K562 (cell line): ENCODE measurements at regions not wholly inside any gene's neighbourhood (a gene's known extent, or its start where the extent isn't known, plus 50 kb on each side); places are given as distances from the start of the nearest gene placed in this dataset.

Source experiments
- ATAC-seq: fragments of 200-7000 bp; cut with Tn5 transposase; 3 replicates; pipeline ENCODE4 v1.9.1; 2020; ENCODE audit warnings: moderate library complexity
- BruUV-seq: library from RNA; stranded (reverse); fragments of 400-500 nt; replicated peaks from 2 replicates; lab custom pipeline; 2021; lab: Mats Ljungman, UMichigan
- CTCF ChIA-PET: fragments of 300-600 bp; formaldehyde crosslinking; extraction: SDS; loops from one replicate; lab custom pipeline; 2021; ENCODE audit warnings: low intra/inter-chr PET ratio; lab: Yijun Ruan, JAX
- POLR2A ChIA-PET: fragments of 300-600, 350-650 bp; sonication (Branson Sonifier 250); formaldehyde crosslinking; extraction: SDS; loops from one replicate; lab custom pipeline; 2021; ENCODE audit warnings: antibody characterized with exemption, inconsistent platforms; lab: Yijun Ruan, JAX
- DNase-seq, 4 experiments: peaks; one replicate each; pipeline versions ENCODE4 v3.0.0 to v3.0.0-alpha.2; 2011 to 2018; ENCODE audit warnings: low spot score in 3 of 4, mixed read lengths in 3 of 4; ENCODE audit errors: extremely low read depth in 1 of 4
- FAIRE-seq: peaks from 2 replicates; lab custom pipeline; 2011; peaks lifted over from hg19 to GRCh38; lab: Jason Lieb, UNC
- H2AFZ ChIP-seq: 2 replicates; pipeline ENCODE4 v1.6.0; 2011; ENCODE audit warnings: low read depth, low read length, control low read depth, inconsistent platforms
- H3K27ac ChIP-seq: fragments of 200-600 bp; 3 replicates; pipeline ENCODE4 v1.8.0; 2011; ENCODE audit warnings: low read depth, mild to moderate bottlenecking, control low read depth, inconsistent platforms, low read length, moderate library complexity, mixed read lengths; ENCODE audit errors: extremely low read depth
- H3K27me3 ChIP-seq, 2 experiments: fragments of 300-600 bp in 1 of 2; 2 replicates in 1 of 2; 3 replicates in 1 of 2; pipeline versions ENCODE4 v1.6.0 to v1.8.0; 2011; ENCODE audit warnings: inconsistent platforms in 2 of 2, low read length in 2 of 2, mild to moderate bottlenecking in 1 of 2, mixed read lengths in 1 of 2, moderate library complexity in 1 of 2; ENCODE audit not compliant: control insufficient read depth in 2 of 2, insufficient read depth in 2 of 2
- H3K36me3 ChIP-seq: fragments of 300-600 bp; 3 replicates; pipeline ENCODE4 v1.8.0; 2011; ENCODE audit warnings: mild to moderate bottlenecking, low read length, inconsistent platforms; ENCODE audit not compliant: control insufficient read depth, insufficient read depth
- H3K4me1 ChIP-seq, 2 experiments: fragments of 200-600 bp in 1 of 2; replicated peaks in 1 of 2; 2 replicates in 1 of 2; 3 replicates in 1 of 2; pipeline versions ENCODE4 v1.5.1 to v1.8.0; 2011; ENCODE audit warnings: inconsistent platforms in 2 of 2, low read length in 2 of 2, mild to moderate bottlenecking in 1 of 2, mixed read lengths in 1 of 2, moderate library complexity in 1 of 2; ENCODE audit not compliant: control insufficient read depth in 2 of 2, insufficient read depth in 2 of 2
- H3K4me2 ChIP-seq: 2 replicates; pipeline ENCODE4 v1.6.1; 2011; ENCODE audit warnings: low read length, control low read depth, inconsistent platforms, mixed read lengths; ENCODE audit not compliant: insufficient read depth
- H3K4me3 ChIP-seq: fragments of 200-600 bp; sonication (generic), shearing (Covaris generic); 2 replicates; pipeline ENCODE4 v1.5.1; 2016; ENCODE audit warnings: control low read depth, inconsistent platforms
- H3K79me2 ChIP-seq: fragments of 200-600 bp; 3 replicates; pipeline ENCODE4 v1.8.0; 2011; ENCODE audit warnings: low read length, inconsistent platforms; ENCODE audit not compliant: control insufficient read depth, insufficient read depth
- H3K9ac ChIP-seq, 2 experiments: 2 replicates each; pipeline versions ENCODE4 v1.6.0 to v1.6.1; 2011; ENCODE audit warnings: low read depth in 2 of 2, low read length in 2 of 2, control low read depth in 1 of 2, inconsistent platforms in 1 of 2, mild to moderate bottlenecking in 1 of 2, mixed read lengths in 1 of 2; ENCODE audit not compliant: insufficient read depth in 1 of 2
- H3K9me1 ChIP-seq: one replicate; pipeline ENCODE4 v1.6.0; 2011; ENCODE audit warnings: inconsistent platforms, mild to moderate bottlenecking, low read length, moderate library complexity; ENCODE audit not compliant: control insufficient read depth, insufficient read depth
- H3K9me3 ChIP-seq: replicated peaks from 2 replicates; pipeline ENCODE4 v1.5.1; 2011; ENCODE audit warnings: low read depth, low read length, inconsistent platforms; ENCODE audit not compliant: control insufficient read depth, insufficient read depth
- H4K20me1 ChIP-seq: replicated peaks from 2 replicates; pipeline ENCODE4 v1.6.1; 2011; ENCODE audit warnings: low read length, inconsistent platforms, mixed read lengths; ENCODE audit not compliant: control insufficient read depth, insufficient read depth
- AFF1 ChIP-seq, 2 experiments: fragments of 450-650 bp; IDR thresholded peaks; 2 replicates each; pipeline ENCODE4 v1.6.1; 2018; ENCODE audit warnings: mild to moderate bottlenecking in 2 of 2, low read depth in 1 of 2; ENCODE audit not compliant: partially characterized antibody in 2 of 2
- ARID1B ChIP-seq: fragments of 450-650 bp; IDR thresholded peaks from 2 replicates; pipeline ENCODE4 v1.6.1; 2016; ENCODE audit warnings: antibody characterized with exemption, mild to moderate bottlenecking, inconsistent platforms
- COPS2 ChIP-seq: fragments of 450-650 bp; conservative IDR thresholded peaks from 2 replicates; pipeline ENCODE4 v1.6.1; 2016; ENCODE audit warnings: mild to moderate bottlenecking, moderate library complexity
- CTCFL ChIP-seq: IDR thresholded peaks from 2 replicates; pipeline ENCODE4 v1.6.1; 2011; ENCODE audit warnings: borderline replicate concordance, low read depth, mild to moderate bottlenecking, moderate library complexity, low read length; ENCODE audit not compliant: insufficient read depth, poor library complexity, severe bottlenecking
- GABPA ChIP-seq: fragments of 200-800 bp; sonication (Bioruptor generic); conservative IDR thresholded peaks from 2 replicates; pipeline ENCODE4 v1.6.1; 2016; ENCODE audit warnings: low read depth, missing genetic modification characterization, missing compliant biosample characterization
- HMG20A ChIP-seq: fragments of 450-650 bp; formaldehyde crosslinking; conservative IDR thresholded peaks from 2 replicates; pipeline ENCODE4 v1.4.0; 2020; ENCODE audit warnings: mild to moderate bottlenecking, mixed read lengths
- MCM2 ChIP-seq: fragments of 450-650 bp; IDR thresholded peaks from 2 replicates; pipeline ENCODE4 v1.6.1; 2017; ENCODE audit warnings: low read depth, mild to moderate bottlenecking
- RBM14 ChIP-seq: fragments of 200-400 bp; formaldehyde crosslinking; IDR thresholded peaks from 2 replicates; pipeline ENCODE4 v1.6.1; 2018; ENCODE audit warnings: low read depth, mild to moderate bottlenecking, low read length, moderate library complexity, borderline replicate concordance; ENCODE audit not compliant: insufficient read depth
- SOX6 ChIP-seq: fragments of 450-650 bp; IDR thresholded peaks from 2 replicates; pipeline ENCODE4 v1.6.1; 2014; ENCODE audit warnings: mild to moderate bottlenecking
- ZNF274 ChIP-seq: IDR thresholded peaks from 2 replicates; pipeline ENCODE4 v1.6.1; 2011; ENCODE audit warnings: low read depth, mild to moderate bottlenecking, low read length, moderate library complexity, borderline replicate concordance
- WGBS: fragments of 100-300 bp; shearing (Covaris generic); methylation state at CpG from one replicate; pipeline ENCODE4 v1.1.6; 2016; ENCODE audit warnings: low coverage, mixed read lengths; ENCODE audit not compliant: insufficient coverage; ENCODE audit errors: missing lambda C conversion rate; 5-methylcytosine and 5-hydroxymethylcytosine counted together
- in situ Hi-C: fragments of 300-500 bp; cut with MboI; formaldehyde crosslinking; loops from 4 replicates; pipeline ENCODE4 v1.15.0; 2018; ENCODE audit warnings: inconsistent platforms, mixed read lengths
- intact Hi-C: fragments of 100-400 bp; cut with micrococcal nuclease; formaldehyde crosslinking; loops from 2 replicates; pipeline ENCODE4 v1.14.2; 2022

DNA sequence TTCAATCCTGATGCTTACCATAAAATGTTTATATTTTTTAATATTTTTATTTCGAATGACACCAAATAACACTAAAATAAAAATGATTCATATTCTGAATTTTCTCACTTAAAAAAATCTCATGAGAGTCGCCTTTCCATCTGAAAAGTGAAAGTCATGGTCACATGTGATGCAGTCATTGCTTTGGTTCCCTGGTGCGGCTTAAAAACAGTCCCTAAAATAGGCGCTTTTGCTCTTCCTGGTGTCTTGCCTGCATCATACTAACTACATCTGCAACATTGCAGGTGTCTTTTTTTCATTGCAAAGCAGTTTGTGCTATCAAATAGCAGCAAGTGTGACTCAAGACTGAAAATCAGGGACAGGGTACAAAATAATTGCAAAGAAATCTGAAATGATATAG is 185.2 kb upstream of the NREP start:
- Histone ChIP-seq H3K4me2 (no peak overlapping the region), H3K4me3 (no peak overlapping the region), H3K9me1 (no peaks in the 10 kb centered on the region), H3K4me1 (no peaks in the 10 kb centered on the region), H2AFZ (no peak overlapping the region), H4K20me1 (no peaks in the 10 kb centered on the region), H3K79me2 (no peaks in the 10 kb centered on the region), H3K36me3 (no peaks in the 10 kb centered on the region), H3K27me3 (no peaks in the 10 kb centered on the region), H3K9ac (no peak overlapping the region), H3K9me3 (no peaks in the 10 kb centered on the region), H3K27ac (no peak overlapping the region)
- no TSS peak for BruUV-seq
- in situ Hi-C loops: no loop called here
- no peak for ATAC-seq
- 0% methylated on average over 4 of the region's 4 CpGs for WGBS
- ChIA-PET CTCF (no interaction called here), POLR2A (no interaction called here)
- intact Hi-C loops: no loop called here
- no peak for FAIRE-seq
- TF ChIP-seq SOX6 (no peak), ZNF274 (no peak), MCM2 (no peak), RBM14 (no peak), COPS2 (no peak)
- no peak for DNase-seq

DNA sequence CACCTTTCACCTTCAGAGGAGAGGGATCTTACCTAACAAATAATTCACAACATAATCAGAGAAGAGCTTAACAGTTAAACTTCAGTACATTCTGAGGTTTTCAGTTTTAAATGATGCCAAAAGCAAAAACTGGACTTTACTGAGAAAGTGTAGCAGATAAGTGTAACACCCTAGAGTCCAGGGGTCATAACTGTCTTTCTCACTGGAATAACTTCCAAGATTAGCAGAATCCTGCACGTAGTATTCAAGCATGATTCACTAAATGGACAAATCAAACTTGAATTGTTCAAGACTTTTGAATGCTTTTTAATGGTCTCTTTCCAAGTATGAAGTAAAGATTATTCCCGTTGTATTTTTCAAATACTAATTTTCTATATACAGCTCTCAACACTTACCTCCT is 180.1 kb upstream of the NREP start:
- H3K9me3 ChIP-seq: no peaks in the 10 kb centered on the region
- CTCF ChIA-PET: no interaction called here
- H3K27ac ChIP-seq: no peak overlapping the region
- H3K4me1 ChIP-seq: no peaks in the 10 kb centered on the region
- H3K4me3 ChIP-seq: no peak overlapping the region
- H3K9me1 ChIP-seq: no peaks in the 10 kb centered on the region
- H3K27me3 ChIP-seq: no peaks in the 10 kb centered on the region
- no peak overlapping the region for H3K4me2 ChIP-seq
- FAIRE-seq (no peak), ATAC-seq (no peak), DNase-seq (no peak)
- no TSS peak for BruUV-seq
- no peak overlapping the region for H3K9ac ChIP-seq
- no peaks in the 10 kb centered on the region for H4K20me1 ChIP-seq
- no peaks in the 10 kb centered on the region for H3K79me2 ChIP-seq
- in situ Hi-C loops: no loop called here
- H2AFZ ChIP-seq: no peak overlapping the region
- intact Hi-C loops: no loop called here
- H3K36me3 ChIP-seq: no peaks in the 10 kb centered on the region
- POLR2A ChIA-PET: no interaction called here
- 0% methylated on average over 2 of the region's 2 CpGs for WGBS
- TF ChIP-seq CTCFL: no peak
- TF ChIP-seq HMG20A (CRISPR knock-in tag): no peak
- no peak for TF ChIP-seq AFF1 (IDR thresholded peaks at IDR 0.05; ENCODE audit: low read depth in 1 of 2, partially characterized antibody in 2 of 2)
- no peak for TF ChIP-seq ARID1B
- no peak for TF ChIP-seq GABPA (tag)
